Dedifferentiated amniotic fluid mesenchymal stem cell (primary cell): ENCODE measurements at regions not wholly inside any gene's neighbourhood (a gene's known extent, or its start where the extent isn't known, plus 50 kb on each side); places are given as distances from the start of the nearest gene placed in this dataset.
"Not testable (repeated sequence)": the region's sequence is repeated elsewhere in the genome, so short reads cannot be mapped to it uniquely, and the experiment has no call there.

ENCODE experiments used
- DNase-seq: peaks from one replicate; pipeline ENCODE4 v3.0.0-alpha.2; 2016; ENCODE audit errors: extremely low spot score

GRCh38 chr3:153551536-153552285, 389.7 kb downstream of the RAP2B start:
- no peak for DNase-seq

- DNase-seq, result no peak
Measured at GRCh38 chr3:153552887-153553604, 391.0 kb downstream of the RAP2B start.

- no peak for DNase-seq
Measured at GRCh38 chr3:153553605-153553945, 391.5 kb downstream of the RAP2B start.

GRCh38 chr3:153555919-153556318, 393.9 kb downstream of the RAP2B start:
- DNase-seq, result no peak

- not testable (repeated sequence) for DNase-seq
Measured at GRCh38 chr3:153559366-153559765, 397.3 kb downstream of the RAP2B start.

GRCh38 chr3:153567011-153567410, 405.0 kb downstream of the RAP2B start:
- no peak for DNase-seq

- DNase-seq, result no peak
Measured at GRCh38 chr3:153567556-153567955, 405.5 kb downstream of the RAP2B start.

GRCh38 chr3:153570481-153570880, 408.5 kb downstream of the RAP2B start:
- not testable (repeated sequence) for DNase-seq

- DNase-seq, result no peak
Measured at GRCh38 chr3:153572165-153572564, 410.1 kb downstream of the RAP2B start.

GRCh38 chr3:153572654-153573053, 410.6 kb downstream of the RAP2B start:
- DNase-seq, result no peak

GRCh38 chr3:153573481-153573880, 411.5 kb downstream of the RAP2B start:
- DNase-seq, result no peak

- DNase-seq, result peak; percentile 72
Measured at GRCh38 chr3:153574445-153574844, 412.4 kb downstream of the RAP2B start.

- no peak for DNase-seq
Measured at GRCh38 chr3:153577059-153577736, 415.2 kb downstream of the RAP2B start.

- no peak for DNase-seq
Measured at GRCh38 chr3:153578046-153578445, 416.0 kb downstream of the RAP2B start.

- DNase-seq, result no peak
Measured at GRCh38 chr3:153590051-153590450, 428.0 kb downstream of the RAP2B start.

GRCh38 chr3:153591561-153592245, 429.7 kb downstream of the RAP2B start:
- no peak for DNase-seq

GRCh38 chr3:153595186-153595815, 433.3 kb downstream of the RAP2B start:
- DNase-seq, result no peak

- DNase-seq, result no peak
Measured at GRCh38 chr3:153596401-153596800, 434.4 kb downstream of the RAP2B start.

GRCh38 chr3:153599685-153600084, 437.7 kb downstream of the RAP2B start:
- DNase-seq, result peak; percentile 76

GRCh38 chr3:153600896-153601295, 438.9 kb downstream of the RAP2B start:
- no peak for DNase-seq

- DNase-seq, result no peak
Measured at GRCh38 chr3:153601374-153601853, 439.4 kb downstream of the RAP2B start.

GRCh38 chr3:153602801-153603200, 440.8 kb downstream of the RAP2B start:
- DNase-seq, result no peak
